ENCODE measurements at regions not wholly inside any gene's neighbourhood (a gene's known extent, or its start where the extent isn't known, plus 50 kb on each side); places are given as distances from the start of the nearest gene placed in this dataset.

DNA sequence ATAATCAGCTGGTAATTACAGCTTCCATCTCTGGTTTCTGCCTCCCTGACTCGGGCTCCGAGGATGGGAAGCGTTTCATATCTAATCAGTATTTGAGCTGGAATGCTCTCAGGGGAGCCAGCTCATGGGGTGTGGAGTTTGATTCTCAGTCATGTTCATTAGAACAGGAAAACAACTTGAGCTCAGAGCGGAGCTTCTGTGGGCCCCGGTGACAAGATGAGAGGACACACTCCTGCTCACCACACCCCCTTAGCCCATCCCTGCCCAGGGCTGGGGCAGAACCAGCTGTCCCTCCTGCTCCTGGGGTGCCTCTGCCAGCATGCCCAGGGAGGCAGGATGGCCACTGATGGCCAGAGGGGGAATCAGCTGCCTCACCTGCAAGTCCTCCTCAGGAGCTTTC, 726.0 kb downstream of the PTPRU start:
- no peaks in the 10 kb centered on the region for H3K9me3 Mint-ChIP-seq (ENCODE audit: low read depth)
- no peaks in the 10 kb centered on the region for H3K4me1 Mint-ChIP-seq (ENCODE audit: low read depth)
- no peak overlapping the region for H3K27ac Mint-ChIP-seq
- H3K36me3 Mint-ChIP-seq (ENCODE audit: insufficient read depth) = no peaks in the 10 kb centered on the region
- TF ChIP-seq, protein P1, sequence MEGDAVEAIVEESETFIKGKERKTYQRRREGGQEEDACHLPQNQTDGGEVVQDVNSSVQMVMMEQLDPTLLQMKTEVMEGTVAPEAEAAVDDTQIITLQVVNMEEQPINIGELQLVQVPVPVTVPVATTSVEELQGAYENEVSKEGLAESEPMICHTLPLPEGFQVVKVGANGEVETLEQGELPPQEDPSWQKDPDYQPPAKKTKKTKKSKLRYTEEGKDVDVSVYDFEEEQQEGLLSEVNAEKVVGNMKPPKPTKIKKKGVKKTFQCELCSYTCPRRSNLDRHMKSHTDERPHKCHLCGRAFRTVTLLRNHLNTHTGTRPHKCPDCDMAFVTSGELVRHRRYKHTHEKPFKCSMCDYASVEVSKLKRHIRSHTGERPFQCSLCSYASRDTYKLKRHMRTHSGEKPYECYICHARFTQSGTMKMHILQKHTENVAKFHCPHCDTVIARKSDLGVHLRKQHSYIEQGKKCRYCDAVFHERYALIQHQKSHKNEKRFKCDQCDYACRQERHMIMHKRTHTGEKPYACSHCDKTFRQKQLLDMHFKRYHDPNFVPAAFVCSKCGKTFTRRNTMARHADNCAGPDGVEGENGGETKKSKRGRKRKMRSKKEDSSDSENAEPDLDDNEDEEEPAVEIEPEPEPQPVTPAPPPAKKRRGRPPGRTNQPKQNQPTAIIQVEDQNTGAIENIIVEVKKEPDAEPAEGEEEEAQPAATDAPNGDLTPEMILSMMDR (IDR thresholded peaks at IDR 0.05; ENCODE audit: unreplicated experiment) = no peak
- DNase-seq (ENCODE audit: low spot score, unreplicated experiment) = no peak
- peaks cover 8% of the 10 kb centered on the region for H3K27me3 Mint-ChIP-seq
- no peak overlapping the region for H3K4me3 Mint-ChIP-seq (ENCODE audit: low read depth)

DNA sequence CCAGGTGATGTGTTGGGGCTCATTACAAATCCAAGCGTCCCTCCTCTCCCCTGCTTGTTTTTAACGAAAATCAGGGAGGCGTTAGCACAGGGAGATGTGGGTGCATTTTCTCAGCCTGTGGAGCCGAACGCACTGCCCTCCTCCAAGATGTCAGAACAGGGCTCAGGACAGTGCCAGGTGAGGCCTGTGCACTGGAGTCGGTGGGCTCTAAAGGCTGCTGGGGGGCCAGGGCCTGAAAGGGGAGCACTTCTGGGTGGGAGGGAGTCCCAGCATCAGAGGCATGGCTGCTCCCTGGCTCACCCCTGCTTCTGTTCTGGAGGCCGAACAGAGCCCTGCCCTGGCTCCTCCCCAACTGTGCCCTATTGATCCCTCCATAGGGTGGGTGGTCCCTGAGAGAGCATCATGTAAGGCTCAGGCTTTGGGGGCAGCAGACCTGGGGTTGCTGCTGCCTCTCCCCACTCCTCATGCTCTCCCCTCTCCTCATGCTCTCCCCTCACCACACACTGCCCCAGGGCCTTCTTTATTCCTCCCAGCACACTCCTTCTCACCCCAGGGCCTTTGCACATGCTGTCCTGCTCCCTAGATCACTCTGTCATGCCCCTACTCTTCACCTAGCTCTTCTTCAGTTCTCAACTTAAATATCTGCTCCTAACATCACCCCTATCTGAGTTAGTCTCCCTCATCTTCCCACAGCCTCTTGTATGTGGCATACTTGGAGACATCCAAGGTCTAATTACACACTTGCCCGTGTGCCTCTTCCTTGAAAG, 725.2 kb downstream of the PTPRU start:
- no peak for DNase-seq (ENCODE audit: low spot score, unreplicated experiment)
- Mint-ChIP-seq H3K36me3 (ENCODE audit: insufficient read depth) (no peaks in the 10 kb centered on the region), H3K9me3 (ENCODE audit: low read depth) (no peaks in the 10 kb centered on the region), H3K27ac (no peak overlapping the region), H3K27me3 (peaks cover 8% of the 10 kb centered on the region), H3K4me3 (ENCODE audit: low read depth) (no peak overlapping the region), H3K4me1 (ENCODE audit: low read depth) (no peaks in the 10 kb centered on the region)
- TF ChIP-seq, protein P1 (IDR thresholded peaks at IDR 0.05; ENCODE audit: unreplicated experiment) = no peak

DNA sequence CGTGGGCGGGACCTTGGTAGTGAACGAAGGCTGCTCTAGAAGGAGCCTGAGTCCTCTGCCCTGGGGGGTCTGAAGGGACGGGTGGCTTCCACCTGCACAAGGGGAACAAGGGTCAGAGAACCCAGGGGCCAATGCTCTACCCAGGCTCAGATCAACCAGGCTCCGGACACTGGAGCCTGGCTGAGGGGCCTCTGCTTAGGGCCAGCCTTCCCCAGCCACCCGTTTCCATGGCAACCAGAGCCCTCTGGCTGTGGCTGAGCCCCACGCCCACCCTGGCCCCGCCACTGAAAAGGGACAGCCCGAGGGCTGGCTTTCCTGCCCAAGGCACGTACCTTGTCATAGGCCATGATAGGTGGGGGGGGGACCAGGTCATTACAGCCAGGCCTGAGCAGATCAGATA, 724.6 kb downstream of the PTPRU start:
- Mint-ChIP-seq H3K27me3 (peaks cover 3% of the 10 kb centered on the region), H3K27ac (no peak overlapping the region), H3K4me1 (ENCODE audit: low read depth) (no peaks in the 10 kb centered on the region), H3K36me3 (ENCODE audit: insufficient read depth) (no peaks in the 10 kb centered on the region), H3K4me3 (ENCODE audit: low read depth) (no peak overlapping the region), H3K9me3 (ENCODE audit: low read depth) (no peaks in the 10 kb centered on the region)
- TF ChIP-seq, protein P1 (IDR thresholded peaks at IDR 0.05; ENCODE audit: unreplicated experiment) = no peak
- no peak for DNase-seq (ENCODE audit: low spot score, unreplicated experiment)

DNA sequence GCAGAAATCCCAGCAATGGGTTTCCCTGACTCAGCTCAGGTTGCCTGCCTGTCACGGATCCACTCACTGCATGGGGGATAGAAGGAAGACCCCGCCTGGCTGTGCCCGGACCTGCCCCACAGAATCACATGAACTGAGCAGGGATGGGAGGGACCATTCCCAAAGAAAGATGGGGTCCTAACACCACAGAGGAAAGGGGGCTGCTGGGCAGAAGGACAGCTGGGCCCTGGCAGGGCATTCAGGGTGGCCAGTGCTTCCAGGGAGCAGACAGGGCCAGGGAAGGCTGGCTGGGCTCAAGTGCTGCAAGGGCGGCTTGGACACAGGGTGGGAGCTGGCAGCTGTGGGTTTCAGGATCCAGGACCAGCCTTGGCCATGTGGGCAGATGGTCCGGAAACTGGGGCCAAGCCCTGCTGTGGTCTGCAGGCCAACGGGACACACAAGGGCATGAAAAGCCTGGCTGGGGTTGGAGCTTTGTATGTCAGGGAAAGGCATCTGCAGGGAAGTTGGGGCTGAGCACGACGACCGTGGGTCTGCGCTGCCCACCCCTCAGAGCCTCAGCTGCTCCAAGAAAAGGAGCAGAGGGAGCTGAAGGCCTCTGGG, 723.9 kb downstream of the PTPRU start:
- Mint-ChIP-seq H3K9me3 (ENCODE audit: low read depth) (no peaks in the 10 kb centered on the region), H3K4me1 (ENCODE audit: low read depth) (no peaks in the 10 kb centered on the region), H3K36me3 (ENCODE audit: insufficient read depth) (no peaks in the 10 kb centered on the region), H3K27me3 (peaks cover 6% of the 10 kb centered on the region), H3K4me3 (ENCODE audit: low read depth) (no peak overlapping the region), H3K27ac (no peak overlapping the region)
- TF ChIP-seq, protein P1 (IDR thresholded peaks at IDR 0.05; ENCODE audit: unreplicated experiment) = no peak
- DNase-seq (ENCODE audit: low spot score, unreplicated experiment) = no peak

DNA sequence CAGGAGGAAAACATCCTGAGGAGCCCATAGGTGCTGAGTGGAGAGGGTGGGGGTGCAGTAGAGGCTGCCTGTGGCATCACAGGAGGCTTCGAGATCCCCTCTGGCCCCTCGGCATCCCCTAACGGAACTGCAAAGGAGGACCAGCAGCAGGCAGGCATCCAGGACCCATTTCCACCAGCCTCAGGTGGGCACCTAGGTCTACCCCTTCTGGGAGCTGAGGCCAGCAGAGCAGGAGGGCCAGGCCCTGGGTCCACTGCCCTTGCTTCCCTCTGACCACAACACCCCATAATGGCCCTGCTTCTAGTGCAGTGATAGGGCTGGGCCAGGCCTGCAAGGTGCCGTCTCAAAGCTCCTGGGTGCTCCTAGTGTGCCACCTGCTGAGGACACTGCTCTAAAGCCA, 723.0 kb downstream of the PTPRU start:
- Mint-ChIP-seq H3K4me1 (ENCODE audit: low read depth) (no peaks in the 10 kb centered on the region), H3K27me3 (peaks cover 6% of the 10 kb centered on the region), H3K27ac (no peak overlapping the region), H3K9me3 (ENCODE audit: low read depth) (no peaks in the 10 kb centered on the region), H3K4me3 (ENCODE audit: low read depth) (no peak overlapping the region), H3K36me3 (ENCODE audit: insufficient read depth) (no peaks in the 10 kb centered on the region)
- TF ChIP-seq, protein P1 (IDR thresholded peaks at IDR 0.05; ENCODE audit: unreplicated experiment) = no peak
- DNase-seq (ENCODE audit: low spot score, unreplicated experiment) = no peak

All from progenitor cell of endocrine pancreas (in vitro differentiated cells).